ENCODE measurements at regions not wholly inside any gene's neighbourhood (a gene's known extent, or its start where the extent isn't known, plus 50 kb on each side); places are given as distances from the start of the nearest gene placed in this dataset.

DNA sequence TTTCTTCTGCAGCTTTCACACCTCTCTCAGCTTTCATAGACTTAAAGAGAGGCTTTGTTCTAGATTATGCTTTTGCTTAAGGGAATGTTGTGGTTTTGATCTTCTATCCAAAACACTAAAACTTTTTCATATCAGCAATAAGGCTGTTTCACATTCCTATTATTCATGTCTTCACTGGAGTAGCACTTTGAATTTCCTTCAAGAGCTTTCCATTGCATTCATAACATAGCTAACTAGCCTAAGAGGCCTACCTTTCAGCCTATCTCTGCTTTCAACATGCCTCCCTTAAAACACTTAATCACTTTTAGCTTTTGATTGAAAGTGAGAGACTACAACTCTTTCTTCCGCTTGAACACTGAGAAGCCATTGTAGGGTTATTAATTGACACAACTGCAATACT lies 1117.0 kb upstream of the PHF14 start:
- TF ChIP-seq, protein P1, sequence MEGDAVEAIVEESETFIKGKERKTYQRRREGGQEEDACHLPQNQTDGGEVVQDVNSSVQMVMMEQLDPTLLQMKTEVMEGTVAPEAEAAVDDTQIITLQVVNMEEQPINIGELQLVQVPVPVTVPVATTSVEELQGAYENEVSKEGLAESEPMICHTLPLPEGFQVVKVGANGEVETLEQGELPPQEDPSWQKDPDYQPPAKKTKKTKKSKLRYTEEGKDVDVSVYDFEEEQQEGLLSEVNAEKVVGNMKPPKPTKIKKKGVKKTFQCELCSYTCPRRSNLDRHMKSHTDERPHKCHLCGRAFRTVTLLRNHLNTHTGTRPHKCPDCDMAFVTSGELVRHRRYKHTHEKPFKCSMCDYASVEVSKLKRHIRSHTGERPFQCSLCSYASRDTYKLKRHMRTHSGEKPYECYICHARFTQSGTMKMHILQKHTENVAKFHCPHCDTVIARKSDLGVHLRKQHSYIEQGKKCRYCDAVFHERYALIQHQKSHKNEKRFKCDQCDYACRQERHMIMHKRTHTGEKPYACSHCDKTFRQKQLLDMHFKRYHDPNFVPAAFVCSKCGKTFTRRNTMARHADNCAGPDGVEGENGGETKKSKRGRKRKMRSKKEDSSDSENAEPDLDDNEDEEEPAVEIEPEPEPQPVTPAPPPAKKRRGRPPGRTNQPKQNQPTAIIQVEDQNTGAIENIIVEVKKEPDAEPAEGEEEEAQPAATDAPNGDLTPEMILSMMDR (IDR thresholded peaks at IDR 0.05; ENCODE audit: borderline replicate concordance, insufficient read depth, low read depth, low read length), result no peak
- H3K4me3 ChIP-seq (ENCODE audit: low read depth, low read length), result no peak overlapping the region

DNA sequence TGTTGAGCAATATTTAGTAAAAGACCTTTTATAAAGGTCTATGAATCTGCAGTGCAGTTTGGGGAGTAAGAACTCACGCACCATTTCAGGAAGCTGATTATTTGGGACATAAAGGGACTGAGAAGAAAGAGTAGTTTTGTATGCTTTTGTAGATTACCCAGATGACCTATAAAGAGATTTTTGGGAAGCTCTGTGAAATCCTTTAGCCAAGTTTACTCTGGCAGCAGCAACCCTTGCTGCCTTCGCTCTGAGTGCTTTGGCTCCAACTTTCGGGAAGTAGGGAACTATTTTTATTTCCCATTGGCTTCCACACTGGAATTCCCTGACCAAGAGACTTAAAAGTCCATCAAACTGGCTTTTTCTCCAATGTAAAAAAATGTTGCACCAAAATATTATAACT lies 1110.1 kb upstream of the PHF14 start:
- TF ChIP-seq, protein P1 (IDR thresholded peaks at IDR 0.05; ENCODE audit: borderline replicate concordance, insufficient read depth, low read depth, low read length), result no peak
- H3K4me3 ChIP-seq (ENCODE audit: low read depth, low read length), result no peak overlapping the region

DNA sequence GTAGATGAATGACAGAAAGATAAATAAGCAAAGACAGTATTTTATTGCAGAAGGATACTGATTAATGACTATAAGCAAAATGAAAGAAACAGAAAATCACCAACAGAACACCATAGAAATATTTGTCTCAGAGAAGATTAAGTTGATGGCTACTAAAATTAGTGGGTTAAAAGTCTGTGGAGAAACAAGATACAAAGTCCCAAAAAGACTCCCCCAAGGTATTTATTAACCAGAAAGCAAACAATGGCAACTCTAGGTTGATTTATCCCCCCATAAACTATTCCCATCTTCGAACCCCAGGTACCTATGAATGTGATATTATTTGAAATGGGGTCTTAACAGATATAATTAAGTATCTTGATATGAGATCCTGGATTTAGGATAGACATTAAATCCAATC lies 1104.5 kb upstream of the PHF14 start:
- no peak overlapping the region for H3K4me3 ChIP-seq (ENCODE audit: low read depth, low read length)
- TF ChIP-seq, protein P1 (IDR thresholded peaks at IDR 0.05; ENCODE audit: borderline replicate concordance, insufficient read depth, low read depth, low read length), result no peak

DNA sequence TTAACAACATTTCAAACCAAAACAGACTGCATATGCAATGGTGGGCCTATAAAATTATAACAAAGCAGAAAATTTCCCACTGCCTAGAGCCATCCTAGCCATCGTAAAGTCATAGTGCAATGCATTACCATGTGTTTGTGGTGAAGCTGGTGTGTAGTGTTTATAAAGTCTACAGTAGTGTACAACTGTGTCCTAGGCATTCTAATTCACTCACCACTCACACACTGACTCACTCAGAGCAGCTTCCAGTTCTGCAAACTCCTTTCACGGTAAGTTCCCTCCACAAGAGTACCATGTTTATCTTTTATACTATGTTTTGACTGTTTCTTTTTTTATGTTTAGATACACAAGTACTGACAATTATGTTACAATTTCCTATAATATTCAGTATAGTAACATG lies 1104.1 kb upstream of the PHF14 start:
- TF ChIP-seq, protein P1 (IDR thresholded peaks at IDR 0.05; ENCODE audit: borderline replicate concordance, insufficient read depth, low read depth, low read length), result no peak

DNA sequence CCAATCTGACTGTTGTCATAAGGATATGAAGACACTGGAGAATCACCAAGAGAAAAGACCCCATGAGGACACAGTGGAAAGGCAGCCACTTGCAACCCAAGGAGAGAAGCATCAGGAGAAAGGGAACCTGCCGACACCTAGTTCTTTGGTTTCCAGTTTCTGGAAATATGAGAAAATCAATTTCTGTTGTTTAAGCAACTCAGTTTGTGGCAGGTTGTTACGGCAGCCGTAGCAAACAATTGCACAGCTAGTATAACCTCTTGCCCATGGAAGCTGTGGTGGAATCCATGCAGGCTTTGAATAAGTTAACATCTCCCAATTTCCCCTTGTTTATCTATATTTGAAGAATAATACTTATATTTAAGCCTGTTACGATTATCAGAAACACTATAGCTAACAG lies 1103.0 kb upstream of the PHF14 start:
- TF ChIP-seq, protein P1 (IDR thresholded peaks at IDR 0.05; ENCODE audit: borderline replicate concordance, insufficient read depth, low read depth, low read length), result no peak
- H3K4me3 ChIP-seq (ENCODE audit: low read depth, low read length), result no peak overlapping the region

More for the DNA sequence above, 1104.1 kb upstream of the PHF14 start:
- no peak overlapping the region for H3K4me3 ChIP-seq (ENCODE audit: low read depth, low read length)

DNA sequence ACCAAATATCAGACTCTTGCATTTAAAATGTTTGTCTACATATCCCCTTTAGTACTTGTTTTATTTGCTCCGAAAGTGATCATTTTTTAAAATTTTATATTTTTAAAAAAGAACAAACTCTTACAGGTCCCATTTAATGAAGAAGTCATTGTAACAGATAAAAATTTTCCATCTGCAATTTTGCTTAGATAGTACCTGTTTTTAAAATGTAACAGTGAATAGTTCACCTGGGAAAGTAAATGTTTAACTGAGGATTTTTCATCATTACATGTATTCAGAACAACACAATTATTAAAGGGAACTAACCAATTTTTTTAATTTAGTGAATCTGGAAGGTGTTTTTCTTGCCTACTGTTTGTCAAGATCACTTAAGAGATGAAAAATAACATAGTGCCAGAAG lies 1099.5 kb upstream of the PHF14 start:
- no peak overlapping the region for H3K4me3 ChIP-seq (ENCODE audit: low read depth, low read length)
- TF ChIP-seq, protein P1 (IDR thresholded peaks at IDR 0.05; ENCODE audit: borderline replicate concordance, insufficient read depth, low read depth, low read length), result no peak

DNA sequence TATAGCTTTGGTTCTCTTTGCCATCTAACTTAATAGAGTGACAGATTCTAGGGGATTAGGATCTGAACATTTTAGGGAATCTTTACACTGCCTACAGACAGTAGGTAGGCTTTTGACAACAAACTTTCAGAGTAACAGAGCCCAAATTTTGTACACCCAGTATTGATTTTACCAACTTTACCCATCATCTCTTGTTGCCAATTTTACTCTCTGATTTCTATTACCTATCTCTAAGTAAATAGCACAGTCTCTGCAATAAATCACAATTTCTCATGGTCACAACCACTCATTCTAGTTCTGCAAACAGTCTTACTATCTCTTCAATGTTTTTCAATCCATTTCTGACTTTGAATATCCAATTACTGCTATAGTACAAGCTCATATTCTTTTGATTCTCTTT lies 1097.6 kb upstream of the PHF14 start:
- no peak overlapping the region for H3K4me3 ChIP-seq (ENCODE audit: low read depth, low read length)
- TF ChIP-seq, protein P1 (IDR thresholded peaks at IDR 0.05; ENCODE audit: borderline replicate concordance, insufficient read depth, low read depth, low read length), result no peak
